GM18907 (cell line): ENCODE measurements at regions not wholly inside any gene's neighbourhood (a gene's known extent, or its start where the extent isn't known, plus 50 kb on each side); places are given as distances from the start of the nearest gene placed in this dataset.

Experiments used
- ATAC-seq: cut with Tn5 transposase; IDR thresholded peaks from one replicate; pipeline ENCODE4 v1.9.1; 2021; ENCODE audit warnings: mild to moderate bottlenecking, moderate library complexity; ENCODE audit not compliant: unreplicated experiment

- ATAC-seq: no peak
These were observed 206.2 kb upstream of the TLL1 start for GRCh38 chr4:165666836-165667235.

- ATAC-seq: no peak
These were observed 205.1 kb upstream of the TLL1 start for GRCh38 chr4:165667969-165668368.

- no peak for ATAC-seq
These were observed 204.3 kb upstream of the TLL1 start for GRCh38 chr4:165668694-165669093.

- no peak for ATAC-seq
These were observed 196.0 kb upstream of the TLL1 start for GRCh38 chr4:165677081-165677480.

DNA sequence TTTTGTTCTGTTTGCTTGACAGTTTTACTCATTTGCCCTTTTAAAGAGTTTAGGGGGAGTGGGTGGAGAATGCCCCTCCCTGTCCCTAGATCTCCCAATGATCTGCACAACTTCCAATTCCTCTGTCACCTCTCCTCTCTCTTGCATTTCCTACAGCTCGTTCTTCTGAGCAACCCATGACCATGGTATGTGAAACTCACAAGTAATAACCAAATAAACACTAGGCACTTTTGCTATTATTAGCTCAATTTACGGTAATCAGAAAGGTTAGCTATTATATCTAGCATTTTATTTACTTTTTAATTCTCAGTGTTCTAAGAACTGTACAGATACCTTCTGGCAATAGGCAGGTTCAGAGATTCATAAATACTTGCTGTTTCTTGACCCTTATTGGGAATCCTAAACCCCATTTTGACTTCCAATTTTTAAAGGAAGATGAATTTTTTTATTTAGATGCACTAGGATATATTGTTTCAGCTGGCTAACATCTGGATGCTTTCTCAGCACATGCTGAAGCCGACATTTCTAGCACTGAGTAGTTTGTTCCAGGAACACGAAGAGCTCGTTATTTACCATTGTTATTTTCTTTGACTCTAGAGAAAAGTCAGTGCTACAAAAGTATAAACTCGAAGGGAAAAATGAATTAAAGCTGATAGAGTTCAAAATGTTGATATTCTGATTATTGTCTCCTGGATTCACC, 194.7 kb upstream of the TLL1 start:
- ATAC-seq: no peak

DNA sequence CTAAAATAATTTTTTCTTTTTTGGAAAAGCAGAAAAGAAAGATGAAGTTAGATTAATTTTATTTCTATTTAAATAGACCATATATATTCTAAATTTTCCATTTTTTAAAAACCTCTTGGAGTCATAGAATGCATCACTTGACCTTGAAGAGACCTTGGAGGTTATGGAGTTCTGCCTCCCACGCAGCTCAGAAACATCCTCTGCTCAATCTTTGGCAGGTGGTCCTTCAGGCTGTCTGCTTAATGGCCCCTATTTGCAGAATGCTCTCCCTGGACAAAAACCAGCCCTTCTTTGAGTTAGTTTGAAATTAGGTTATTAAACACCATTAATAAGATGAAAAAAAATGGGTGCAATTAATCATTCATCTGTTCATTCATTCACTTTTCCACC, 194.1 kb upstream of the TLL1 start:
- no peak for ATAC-seq

DNA sequence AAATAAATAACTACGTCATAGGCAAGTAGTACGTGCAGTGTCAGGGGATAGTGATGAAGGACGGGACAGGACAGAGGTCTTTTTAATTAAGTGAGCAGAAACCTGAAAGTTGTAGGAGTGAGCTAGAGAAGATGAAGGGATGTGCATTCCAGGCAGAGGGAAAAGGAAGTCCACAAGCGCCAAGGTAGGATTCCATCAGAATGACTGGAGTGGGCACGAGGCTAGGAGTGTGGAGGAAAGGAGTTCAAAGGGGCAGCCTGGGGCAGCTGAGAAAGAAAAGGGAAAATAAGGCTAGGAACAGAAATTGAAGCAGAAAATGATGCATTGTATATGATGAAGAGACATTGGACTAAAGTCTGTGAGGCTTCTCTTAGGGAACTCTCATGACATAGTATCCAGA, 192.2 kb upstream of the TLL1 start:
- no peak for ATAC-seq

DNA sequence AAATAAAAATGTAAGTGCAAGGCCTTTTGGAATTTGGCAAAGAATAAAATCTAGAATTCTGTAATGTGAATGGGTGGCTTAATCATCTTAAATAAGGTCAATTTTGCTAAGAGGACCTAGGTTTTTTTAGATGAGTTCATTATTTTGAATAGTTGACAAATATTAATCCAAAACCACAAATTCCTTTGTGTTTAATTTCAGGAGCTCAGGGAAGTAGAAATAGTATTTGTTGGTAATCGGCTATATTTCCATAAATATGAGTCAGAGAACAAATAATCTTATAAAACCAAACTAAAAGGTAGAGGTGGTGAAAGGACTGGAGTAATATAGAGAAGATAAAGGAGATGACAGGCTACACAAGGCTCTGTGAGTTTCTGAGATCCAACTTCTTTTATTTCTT, 190.4 kb upstream of the TLL1 start:
- ATAC-seq: no peak

- no peak for ATAC-seq
These were observed 188.7 kb upstream of the TLL1 start for GRCh38 chr4:165684177-165684805.

- ATAC-seq: no peak
These were observed 186.3 kb upstream of the TLL1 start for GRCh38 chr4:165686756-165687155.

GRCh38 chr4:165689159-165689558, 183.9 kb upstream of the TLL1 start:
- no peak for ATAC-seq

GRCh38 chr4:165692082-165692481, 181.0 kb upstream of the TLL1 start:
- ATAC-seq: no peak

GRCh38 chr4:165698272-165698671, 174.8 kb upstream of the TLL1 start:
- ATAC-seq: no peak

- no peak for ATAC-seq
These were observed 174.0 kb upstream of the TLL1 start for GRCh38 chr4:165699055-165699454.

DNA sequence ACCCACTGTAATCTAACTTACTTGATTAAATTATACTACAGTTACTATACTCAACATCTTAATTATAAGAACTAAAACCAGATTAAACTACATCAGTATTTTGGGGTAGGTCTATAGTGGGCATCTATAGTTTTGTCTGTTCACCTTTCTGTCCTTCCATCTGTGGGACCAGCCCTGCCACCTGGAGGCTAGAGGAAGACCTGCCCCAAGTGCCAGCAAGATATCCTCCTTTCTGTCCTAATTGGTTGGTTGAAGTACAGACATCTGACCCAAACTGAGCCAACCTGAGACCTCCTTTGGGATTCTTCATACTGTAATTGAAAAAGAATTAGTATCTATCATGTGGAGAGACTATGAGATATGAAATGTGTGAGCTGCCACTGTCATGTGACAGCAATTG, 172.2 kb upstream of the TLL1 start:
- ATAC-seq: peak; percentile 67

DNA sequence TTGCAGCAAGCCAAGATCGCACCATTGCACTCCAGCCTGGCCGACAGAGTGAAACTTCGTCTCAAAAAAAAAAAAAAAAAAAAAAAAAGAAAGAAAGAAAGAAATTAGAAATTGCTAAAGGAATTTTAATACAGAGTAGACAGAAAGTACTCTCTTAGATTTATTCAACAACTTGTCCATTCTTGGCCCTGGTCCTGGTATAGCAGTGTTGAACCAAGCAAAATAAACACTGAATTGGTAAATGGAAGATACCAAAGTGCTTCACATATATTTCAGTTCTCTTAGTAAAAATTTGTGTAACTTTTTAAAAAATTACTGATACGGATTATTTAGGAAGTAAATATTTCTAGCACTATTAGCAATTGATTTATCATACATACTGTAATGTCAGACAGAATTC, 165.9 kb upstream of the TLL1 start:
- no peak for ATAC-seq

- no peak for ATAC-seq
These were observed 163.5 kb upstream of the TLL1 start for GRCh38 chr4:165709516-165709915.

DNA sequence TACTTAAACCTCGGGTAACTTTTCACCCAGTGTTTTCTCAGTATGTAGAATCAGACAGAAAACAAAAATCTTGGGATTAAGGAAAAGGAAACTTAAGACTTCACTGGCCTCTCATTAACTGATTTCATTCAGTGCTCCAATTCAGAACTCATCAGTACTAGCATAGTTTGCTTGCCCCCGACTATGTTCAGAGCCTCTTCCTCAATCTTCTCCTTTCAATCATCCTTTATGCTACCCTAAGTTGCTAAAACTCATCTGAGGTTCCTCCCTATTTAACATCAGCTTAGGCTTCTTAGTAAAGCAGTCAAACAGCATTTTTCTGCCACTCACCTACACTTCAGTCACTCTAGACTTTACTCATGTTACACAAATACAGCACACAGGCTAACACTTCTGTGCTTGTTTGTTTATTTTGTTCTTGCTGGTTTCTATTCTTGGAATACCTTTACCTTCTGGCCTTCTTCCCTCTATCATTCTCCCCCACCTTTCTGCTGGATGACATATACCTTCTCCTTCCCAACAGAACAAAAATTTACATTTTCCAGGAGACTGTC, 163.0 kb upstream of the TLL1 start:
- ATAC-seq: no peak

GRCh38 chr4:165711436-165711835, 161.6 kb upstream of the TLL1 start:
- ATAC-seq: no peak

- no peak for ATAC-seq
These were observed 161.1 kb upstream of the TLL1 start for GRCh38 chr4:165711912-165712311.

- no peak for ATAC-seq
These were observed 158.4 kb upstream of the TLL1 start for GRCh38 chr4:165714650-165715049.

- no peak for ATAC-seq
These were observed 157.8 kb upstream of the TLL1 start for GRCh38 chr4:165715211-165715610.

GRCh38 chr4:165715989-165716388, 157.0 kb upstream of the TLL1 start:
- ATAC-seq: no peak
